Left lobe of liver (tissue), 2 donors: ENCODE measurements at regions not wholly inside any gene's neighbourhood (a gene's known extent, or its start where the extent isn't known, plus 50 kb on each side); places are given as distances from the start of the nearest gene placed in this dataset.

Source experiments
- ATAC-seq: fragments of 200-7000 bp; cut with Tn5 transposase; one replicate; pipeline ENCODE4 v1.9.1; 2020; ENCODE audit warnings: mild to moderate bottlenecking, moderate library complexity
- DNase-seq: peaks from one replicate; pipeline ENCODE4 v3.0.0-alpha.2; 2020; ENCODE audit warnings: low spot score
- donor health status: DM: no; HTN: no; CAD: no; lungs with moderate emphysema.
- donor health status: DM: no; HTN: yes; CAD: no.

DNA sequence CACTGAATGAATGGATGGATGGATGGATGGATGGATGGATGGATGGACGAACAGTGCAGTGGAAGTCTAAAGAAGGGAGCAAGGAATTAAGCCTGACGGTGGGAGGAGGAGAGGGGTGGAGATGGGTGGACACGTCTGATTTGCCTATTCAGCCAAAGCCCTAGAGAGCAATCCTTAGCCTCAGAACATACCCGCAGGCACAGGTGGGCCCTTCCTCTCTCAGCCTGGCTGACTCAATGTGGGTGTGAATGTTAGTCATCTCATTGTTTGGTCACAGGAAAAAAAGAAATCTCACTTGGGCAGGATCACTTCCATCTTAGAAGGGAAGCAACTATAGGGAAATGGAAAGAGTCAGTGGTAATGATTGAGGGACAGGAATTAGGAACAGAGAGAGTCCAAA lies 165.9 kb downstream of the PJA1 start:
- ATAC-seq (no peak), DNase-seq (no peak)

DNA sequence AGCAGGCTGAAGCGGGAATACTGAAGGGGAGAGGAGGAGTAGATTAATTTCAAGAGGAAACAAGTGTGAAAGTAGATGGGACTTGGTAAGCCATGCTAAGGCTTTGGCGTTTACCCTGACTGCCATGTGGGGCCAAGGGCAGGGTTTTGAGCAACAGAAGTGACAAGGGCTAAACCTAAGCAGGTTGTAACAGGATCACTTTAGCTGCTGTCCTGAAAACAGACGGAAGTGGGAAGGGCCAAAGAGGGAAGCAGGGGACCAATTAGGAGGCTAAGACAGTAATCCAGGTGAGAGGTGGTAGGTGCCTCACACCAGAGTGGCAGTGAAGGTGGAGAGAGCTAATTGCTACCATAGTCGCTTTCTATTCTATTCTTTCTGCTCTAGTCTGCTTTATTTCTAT lies 166.5 kb downstream of the PJA1 start:
- no peak for ATAC-seq
- DNase-seq: no peak

DNA sequence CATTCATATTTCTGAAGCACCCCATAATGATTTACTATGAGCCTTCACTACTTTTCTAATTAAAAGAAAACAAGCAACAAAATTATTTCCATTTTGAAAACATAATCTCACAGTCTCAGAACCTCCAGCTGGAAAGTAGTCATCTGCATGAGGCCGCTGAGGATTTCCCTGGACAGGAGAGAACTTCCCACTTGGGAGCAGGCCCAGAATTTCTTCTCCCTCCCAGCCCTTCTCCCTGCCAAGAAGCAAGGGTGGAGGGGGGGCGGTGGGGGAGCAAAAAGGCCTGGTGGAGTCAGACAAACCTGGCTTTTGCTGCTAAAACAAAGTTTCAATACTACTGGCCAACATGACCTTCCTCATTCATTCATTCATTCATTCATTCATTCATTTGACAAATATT lies 167.3 kb downstream of the PJA1 start:
- DNase-seq: no peak
- ATAC-seq: peak; percentile 52

DNA sequence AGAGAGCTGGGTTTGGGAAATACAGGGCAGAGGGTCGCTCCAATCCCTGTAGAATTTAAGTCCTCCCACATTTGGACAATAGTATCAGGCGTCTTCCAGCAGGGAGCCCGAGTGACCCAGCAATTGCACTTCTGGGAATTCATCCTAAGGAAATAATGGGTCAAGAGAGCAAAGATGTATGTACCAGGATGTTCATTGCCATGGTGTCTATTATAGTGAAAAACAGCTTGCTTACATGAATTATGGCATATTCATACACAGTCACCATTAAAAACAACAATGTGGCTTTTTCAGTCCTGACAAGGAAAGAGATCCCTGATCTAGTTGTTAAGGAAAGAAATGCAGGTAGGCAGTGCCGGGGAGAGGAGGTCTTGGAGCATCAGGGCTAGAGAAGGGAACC lies 167.7 kb downstream of the PJA1 start:
- ATAC-seq: no peak

DNA sequence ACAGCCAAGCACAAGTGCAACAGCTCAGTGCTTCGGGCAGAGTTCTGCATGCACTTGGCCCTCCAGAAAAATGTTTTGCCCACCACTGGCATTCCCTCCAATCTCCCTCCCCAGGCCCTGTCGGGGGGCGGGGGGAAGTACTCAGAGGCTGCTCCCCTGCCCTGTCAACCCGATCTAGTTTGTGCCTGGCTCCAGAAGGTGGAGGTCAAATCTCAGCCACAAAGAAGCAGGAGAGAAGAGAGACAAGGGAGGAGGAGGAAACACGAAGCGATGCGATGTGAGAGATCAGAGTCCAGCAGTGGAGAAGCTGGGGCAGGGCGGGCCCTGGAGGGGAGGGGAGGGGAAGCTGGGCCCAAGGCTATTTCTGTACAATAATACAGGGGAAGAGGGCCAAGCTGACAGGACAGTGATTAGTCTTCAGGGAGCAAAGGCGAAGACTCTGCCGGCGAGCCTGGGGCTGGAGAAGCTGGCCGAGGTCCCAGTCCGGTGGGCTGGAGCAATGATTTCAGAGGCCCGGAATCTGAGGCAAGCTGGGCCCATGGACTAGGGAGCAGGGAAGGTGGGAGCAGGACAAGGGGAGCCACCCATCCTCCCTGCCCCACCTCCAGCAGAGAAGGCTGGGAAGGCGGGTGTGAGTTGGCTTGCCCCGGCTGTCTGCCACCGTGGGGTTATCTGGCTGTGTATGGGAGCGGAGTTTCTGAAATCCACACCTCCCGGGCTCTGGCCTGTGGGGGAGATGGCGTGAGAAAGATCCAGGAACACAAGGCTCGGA lies 167.1 kb downstream of the EFNB1 start:
- DNase-seq: no peak
- peak; percentile 74 for ATAC-seq

More for the DNA sequence above, 167.7 kb downstream of the PJA1 start:
- DNase-seq: no peak

DNA sequence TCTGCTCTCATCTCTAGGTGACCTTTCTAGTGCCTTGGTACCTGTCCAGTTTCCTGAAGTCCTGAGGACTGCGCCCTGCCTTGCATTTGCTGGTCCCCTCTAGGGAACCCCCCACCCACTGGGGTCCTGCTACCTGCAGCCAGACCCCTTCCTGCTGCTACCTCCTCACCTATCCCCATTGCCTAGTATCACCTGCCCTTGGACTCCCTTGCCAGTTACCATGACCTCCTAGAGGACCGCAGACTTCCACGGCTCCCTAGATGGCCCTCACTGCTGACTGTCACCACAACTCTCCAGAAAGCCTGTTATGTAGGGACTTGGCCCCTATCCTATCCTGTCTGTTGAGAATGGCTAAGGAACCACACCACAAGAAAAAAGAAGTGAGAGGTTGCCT lies 166.6 kb downstream of the EFNB1 start:
- DNase-seq (no peak), ATAC-seq (no peak)

DNA sequence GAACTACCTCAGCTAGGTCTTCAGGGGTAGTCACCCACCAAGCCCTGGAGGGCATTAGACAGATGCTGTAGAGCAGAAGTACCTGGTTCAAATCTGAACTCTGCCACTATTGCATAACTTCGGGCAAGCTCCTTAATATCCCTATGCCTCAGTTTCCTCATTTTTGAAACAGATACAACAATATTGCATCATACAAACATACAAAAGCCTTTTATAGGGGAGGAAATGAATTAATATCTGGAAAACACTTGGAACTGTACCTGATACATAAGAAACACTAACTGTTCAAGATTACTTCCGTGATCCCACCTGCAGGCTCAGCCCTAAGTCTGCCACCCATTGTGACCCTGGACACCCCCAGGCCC lies 166.1 kb downstream of the EFNB1 start:
- ATAC-seq: no peak

DNA sequence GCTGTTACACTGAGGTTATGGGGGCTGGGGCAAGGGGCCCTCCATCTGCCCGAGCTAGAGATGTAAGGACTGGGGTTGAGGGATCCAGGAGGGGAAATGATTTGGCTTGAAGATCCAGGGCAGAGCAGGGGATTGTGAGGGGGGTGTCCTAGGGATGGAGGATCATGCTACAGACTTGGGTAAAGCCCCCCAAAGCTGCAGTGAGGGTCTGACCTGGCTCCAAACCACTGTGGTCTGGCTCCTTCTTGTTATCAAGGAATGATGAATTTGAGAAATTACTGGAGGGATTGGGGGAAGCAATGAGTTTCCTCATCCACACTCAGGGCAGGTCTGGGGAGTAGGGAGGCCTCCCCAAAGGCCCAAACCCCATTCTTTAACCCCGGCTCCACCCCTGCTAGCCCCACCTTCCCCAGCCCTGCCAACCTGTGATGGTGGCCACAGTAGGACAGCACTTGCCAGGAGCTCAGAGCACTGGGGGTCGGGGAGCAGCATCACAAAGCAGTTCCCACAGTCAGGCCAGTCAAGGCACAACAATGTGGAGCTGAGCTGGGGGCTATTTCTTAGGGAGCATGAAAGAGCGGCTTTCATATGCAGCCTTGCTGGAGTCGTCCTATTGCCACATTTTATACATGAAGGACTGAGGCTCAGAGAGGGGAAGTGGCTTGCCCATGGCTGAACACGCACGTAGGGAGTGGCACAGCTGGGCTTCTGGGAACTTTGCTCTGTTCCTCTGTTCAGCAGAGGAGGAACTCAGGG lies 165.5 kb downstream of the EFNB1 start:
- ATAC-seq (no peak), DNase-seq (no peak)

More for the DNA sequence above, 166.1 kb downstream of the EFNB1 start:
- DNase-seq: no peak

DNA sequence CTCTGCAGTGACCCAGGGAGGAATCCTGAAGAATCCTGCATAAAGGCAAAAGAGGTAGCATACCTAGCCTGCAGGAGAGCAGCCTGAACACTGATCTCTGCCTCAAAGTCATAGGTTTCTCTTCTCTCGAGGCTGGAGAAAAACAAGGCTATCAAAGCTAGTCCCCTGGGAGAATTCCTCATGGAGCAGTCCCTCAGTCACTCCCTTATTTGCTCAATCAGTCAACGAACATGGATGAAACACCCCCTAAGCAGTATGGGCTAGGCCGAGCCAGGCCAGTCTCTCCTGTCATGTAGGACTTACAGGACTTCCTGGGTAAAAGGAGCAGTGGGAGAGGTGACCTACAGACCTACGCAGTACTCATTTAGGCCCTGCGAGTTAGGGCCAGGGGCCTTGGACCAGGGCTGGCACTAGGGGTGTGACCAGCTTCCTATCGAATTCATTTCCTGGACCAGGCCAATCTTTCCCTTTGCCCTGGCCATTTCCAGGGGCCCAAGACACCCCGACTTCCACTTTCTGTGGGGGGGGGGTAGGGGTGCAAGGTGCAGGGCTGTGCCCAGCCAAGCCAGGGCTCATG lies 164.1 kb downstream of the EFNB1 start:
- no peak for ATAC-seq
- no peak for DNase-seq

DNA sequence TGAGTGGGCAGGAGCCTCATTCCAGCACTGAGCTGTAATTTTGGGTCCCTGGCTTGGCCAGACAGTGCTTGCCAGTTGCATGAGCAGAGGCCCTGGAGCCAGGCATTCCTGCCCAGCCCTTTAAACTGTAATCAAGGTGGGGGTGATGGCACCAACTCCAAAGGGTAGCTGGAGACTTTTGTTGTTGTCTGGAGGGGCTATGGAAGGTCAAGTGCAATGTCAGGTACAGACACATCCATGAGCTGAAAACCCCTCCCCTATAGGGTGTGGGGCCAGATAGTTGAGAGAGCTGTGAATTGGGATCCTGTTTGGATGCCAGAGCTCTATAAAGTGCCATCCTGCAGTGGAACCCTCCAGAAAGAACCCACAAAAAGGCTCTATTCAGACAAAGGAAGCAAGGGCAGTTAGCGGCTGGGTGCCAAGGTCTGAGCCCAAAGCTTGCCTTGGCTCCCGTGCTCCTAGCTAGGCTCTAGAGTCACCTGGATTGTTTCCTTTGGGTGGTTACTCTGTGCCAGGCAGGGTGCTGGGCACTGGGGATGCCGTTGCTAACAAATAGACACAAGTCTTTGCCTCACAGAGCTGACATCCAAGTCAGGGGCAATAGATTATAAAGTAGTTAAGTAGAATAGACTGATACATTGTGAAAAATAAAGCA lies 163.0 kb downstream of the EFNB1 start:
- no peak for DNase-seq
- ATAC-seq: no peak

DNA sequence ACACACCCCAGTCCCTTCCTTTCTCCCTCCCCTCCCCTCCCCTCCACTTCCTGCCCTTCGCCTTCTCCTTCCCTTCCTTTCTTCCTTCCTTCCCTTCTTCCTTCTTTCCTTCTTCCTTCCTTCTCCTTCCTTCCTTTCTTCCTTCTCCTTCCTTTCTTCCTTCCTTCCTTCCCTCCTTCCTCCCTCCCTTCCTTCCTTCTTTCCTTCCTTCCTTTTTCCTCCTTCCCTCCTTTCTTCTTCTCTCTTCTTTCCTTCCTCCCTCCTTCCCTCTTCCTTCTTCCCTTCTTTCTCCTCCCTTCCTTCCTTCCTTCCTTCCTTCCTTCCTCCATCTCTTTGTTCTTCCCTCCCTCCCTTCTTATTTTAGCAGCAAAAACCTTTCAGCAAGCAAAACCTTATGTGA lies 162.1 kb downstream of the EFNB1 start:
- DNase-seq (no peak), ATAC-seq (no peak)

DNA sequence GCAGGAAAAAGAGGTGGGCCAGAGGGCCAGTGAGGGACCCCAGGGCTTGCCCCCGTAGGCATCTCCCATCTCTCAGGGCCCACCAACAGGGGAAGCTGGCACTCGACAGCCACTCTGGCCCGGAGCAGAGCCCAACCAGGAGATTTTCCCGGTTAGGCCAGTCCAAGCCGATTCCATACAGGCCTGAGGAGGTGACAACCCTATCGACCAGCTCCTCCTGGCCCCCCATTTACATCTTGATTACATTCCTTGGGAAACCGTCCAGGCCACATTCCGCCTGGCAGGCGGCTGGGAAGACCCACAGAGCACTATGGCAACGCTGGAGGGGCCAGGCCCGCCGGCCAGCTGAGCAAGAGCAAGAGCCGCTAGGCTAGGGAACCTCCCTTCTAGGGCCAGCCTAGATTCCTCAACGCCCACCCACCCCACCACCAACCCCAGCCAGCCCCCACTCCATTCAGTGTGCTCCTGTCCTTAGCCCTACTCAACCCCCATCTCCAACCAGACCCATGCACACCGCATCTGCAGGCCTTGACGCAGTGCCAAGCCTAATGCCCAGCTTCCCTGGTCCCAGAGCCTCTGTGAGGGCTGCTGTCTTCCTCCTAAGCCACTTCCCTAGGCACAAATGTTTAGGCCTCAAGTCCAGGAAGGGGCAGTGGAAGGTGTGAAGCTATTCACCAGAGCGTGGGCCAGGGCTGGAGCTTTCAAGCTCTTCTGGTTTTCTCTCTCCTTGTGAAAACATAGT lies 161.2 kb downstream of the EFNB1 start:
- DNase-seq (no peak), ATAC-seq (peak; percentile 16)

DNA sequence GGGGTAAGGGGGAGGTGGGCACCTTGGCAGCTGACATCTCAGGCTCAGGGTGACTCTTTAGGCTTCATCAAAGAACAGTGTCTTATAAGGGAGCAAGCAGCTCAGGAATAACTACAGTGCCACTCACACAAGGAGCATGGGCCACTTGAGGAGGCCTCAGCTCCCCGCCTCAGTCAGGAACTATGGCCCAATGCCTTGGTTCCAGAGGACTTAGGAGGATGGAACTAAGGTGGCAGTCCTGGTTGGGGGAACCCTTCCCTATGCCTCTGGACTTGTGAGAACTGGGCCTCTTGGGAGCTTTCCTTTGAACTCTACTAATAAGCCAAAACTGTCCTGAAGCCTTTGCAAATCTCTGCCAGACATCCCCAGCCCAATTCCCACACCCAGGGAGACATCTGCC lies 160.6 kb downstream of the EFNB1 start:
- ATAC-seq (no peak), DNase-seq (no peak)

DNA sequence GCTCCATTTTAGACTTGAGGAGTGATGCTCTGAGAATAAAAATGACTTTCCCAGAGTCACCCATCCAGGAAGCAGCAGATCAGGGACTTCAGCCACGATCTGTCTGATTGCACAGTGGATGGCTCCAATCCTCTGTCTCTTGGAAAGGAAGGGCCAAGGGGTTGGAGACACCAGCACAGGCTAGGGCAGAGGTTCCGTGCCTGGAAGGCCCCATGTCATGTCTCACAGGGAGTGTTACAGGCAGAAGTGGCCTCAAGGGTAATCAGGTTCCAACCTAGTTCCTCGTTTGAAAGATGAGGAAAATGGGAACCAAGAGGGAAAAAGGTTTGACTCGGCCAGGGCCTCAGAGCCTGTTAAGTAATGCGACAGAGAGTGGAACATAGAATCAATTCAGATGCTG lies 160.0 kb downstream of the EFNB1 start:
- DNase-seq: no peak
- no peak for ATAC-seq

DNA sequence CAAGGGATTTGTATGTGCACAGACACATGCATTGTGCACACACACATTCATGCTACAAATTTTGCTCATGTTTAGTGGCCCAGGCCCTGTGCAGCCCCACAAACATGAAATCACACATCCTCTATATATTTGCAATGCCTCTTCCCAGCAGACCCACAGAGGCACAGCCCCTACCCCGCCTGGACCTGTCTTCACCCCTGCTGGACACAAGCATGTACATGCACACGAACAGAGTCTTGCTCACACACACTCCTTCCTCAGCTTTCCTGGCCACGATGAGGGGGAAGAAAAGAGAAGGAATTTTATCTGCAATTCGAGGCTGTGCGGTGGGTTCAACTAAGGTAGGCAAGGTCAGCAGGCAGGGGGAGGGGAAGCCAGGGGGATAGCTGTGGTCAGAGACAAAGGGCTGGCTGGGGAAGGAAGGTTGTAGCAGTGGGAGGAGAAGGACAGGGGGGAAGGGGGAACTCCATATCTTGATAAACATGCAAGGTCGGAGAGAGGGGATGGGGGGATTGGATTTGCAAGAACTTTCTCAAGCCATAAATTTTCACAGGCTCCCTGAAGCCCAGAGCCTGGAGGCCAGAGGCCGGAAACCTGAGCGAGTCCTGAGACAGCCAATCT lies 156.4 kb downstream of the EFNB1 start:
- ATAC-seq (no peak), DNase-seq (no peak)

DNA sequence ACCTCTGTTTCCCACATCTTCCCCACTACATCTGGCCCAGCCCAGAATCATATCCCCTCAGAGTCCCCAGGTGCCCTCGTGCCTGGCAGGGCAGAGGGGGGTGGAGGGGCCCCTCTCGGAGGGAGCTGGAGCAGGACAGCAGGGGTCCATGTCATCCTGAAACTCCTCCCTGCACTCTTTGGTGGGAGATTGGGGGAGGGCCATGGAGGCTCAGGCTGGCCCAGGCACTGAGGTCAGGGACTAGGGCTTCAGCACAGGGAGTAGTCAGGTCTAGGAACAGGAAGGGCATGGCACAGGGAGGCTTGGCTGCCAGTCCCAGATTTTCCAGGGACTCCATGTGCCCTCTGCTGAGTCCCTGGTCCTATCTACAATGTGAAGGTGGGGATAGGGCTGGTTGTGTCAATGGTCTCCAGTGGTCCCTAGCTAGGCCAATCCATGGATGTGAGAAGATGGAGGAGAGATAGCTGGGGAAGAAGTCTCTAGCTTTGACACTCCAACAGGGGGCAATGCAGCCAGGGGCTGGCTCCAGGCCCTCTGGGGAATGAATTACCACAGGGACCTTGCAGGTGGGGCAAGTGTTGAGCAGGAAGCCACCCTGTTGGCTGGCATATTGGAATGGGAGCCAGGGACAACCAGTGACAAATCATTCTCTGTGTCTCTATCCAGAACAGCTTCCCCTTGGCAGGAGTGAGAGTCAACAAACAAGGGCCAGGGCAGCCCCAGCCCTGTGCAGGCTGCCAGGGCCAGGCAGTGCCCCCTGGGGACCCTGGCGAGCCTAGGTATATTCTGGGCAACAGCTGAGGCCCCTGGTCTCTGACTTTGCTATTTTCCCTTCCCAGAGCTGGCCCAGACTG lies 154.4 kb downstream of the EFNB1 start:
- DNase-seq (no peak), ATAC-seq (peak; percentile 87)

DNA sequence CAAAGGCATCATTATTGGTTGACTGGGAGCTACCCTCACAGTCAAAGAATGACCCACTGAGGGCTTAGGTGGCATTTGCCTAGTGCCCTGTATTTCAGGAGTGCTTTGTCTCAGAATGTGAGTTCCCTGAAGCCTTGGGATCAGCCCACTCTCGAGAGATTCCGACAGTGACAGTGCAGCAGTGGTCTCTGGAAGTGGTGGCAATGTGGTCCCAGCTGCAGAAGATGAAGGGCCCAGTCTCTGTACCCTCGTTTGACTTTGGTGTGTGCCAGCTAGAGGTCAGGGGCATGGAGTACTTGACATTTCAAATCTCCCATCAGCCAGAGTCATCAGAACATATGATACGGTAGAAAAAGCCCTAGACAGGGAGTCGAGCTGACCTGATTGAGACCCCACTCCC lies 153.7 kb downstream of the EFNB1 start:
- ATAC-seq (no peak), DNase-seq (no peak)

DNA sequence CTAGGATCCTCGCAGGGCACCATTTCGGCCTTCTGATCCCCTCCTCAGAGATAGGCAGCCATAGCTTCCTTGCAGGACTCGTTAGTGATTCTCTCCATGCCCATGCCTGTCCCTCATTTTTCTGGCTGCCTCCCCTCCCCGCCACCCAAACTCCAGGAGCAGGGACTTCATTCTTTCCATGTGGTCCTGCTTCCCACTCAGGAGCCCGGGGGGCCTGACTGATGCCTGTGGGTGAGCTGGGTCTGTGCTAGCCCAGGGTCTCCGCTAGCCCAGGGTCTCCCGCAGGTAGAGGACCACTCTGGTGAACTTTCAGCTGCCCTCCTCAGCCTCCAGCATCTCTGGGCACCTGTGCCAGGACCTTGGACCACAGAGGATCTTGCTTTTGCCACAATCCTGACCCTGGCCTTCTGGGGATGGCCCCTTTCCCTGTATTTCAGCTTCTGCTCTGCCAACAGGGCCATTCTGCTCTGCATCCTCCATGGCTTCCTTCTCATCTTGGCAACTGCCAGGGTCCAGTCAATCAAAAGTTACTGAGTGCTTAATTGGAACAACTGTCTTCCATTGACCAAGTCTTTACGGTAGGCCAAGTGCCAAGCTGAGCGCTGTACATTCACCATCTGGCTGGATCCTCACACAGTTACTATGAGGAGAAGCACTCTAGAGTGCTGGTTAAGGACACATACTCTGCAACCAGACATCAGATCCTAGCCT lies 152.2 kb downstream of the EFNB1 start:
- ATAC-seq (no peak), DNase-seq (no peak)

DNA sequence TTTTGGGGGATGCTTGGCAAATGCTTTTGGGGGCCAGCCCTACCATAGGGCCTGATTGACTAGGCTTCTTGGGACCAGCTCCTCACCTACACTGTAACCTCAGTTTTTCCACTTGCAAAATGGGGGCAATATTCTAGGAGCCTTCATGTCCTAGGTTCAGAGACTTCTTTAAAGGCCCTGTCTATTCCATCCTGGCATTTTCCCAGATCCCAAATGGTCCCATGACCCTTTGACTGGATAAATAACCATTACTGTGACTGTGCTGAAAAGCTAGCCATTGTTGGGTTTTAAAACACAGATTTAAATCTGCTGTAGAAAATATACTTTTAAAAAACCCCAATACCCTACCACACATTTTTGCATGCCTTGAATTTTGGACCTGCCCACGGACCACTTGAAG lies 149.8 kb downstream of the EFNB1 start:
- no peak for ATAC-seq
- DNase-seq: no peak
